Gastrocnemius medialis (tissue), 4 donors: ENCODE measurements at regions not wholly inside any gene's neighbourhood (a gene's known extent, or its start where the extent isn't known, plus 50 kb on each side); places are given as distances from the start of the nearest gene placed in this dataset.

Source experiments
- ATAC-seq, 2 donors: fragments of 150-250 bp; one replicate each; pipeline ENCODE4 v1.9.1; 2016
- DNase-seq, 2 donors: peaks; one replicate each; pipeline ENCODE4 v3.0.0-alpha.2; 2019
- H3K27ac ChIP-seq, 4 donors: fragments of 200-600 bp; sonication (generic); 1 replicate in 1 of 4; 2 replicates in 3 of 4; pipeline ENCODE4 v1.5.1; 2016 to 2018; ENCODE audit warnings: mild to moderate bottlenecking in 2 of 4, moderate library complexity in 1 of 4
- H3K27me3 ChIP-seq, 3 donors: fragments of 200-600 bp; sonication (generic) in 2 of 3; 1 replicate in 1 of 3; 2 replicates in 2 of 3; pipeline versions ENCODE4 v1.5.1 to v1.6.0; 2016 to 2019; ENCODE audit warnings: mild to moderate bottlenecking in 1 of 3, moderate library complexity in 1 of 3
- H3K36me3 ChIP-seq, 2 donors: fragments of 200-600 bp; sonication (generic) in 1 of 2; one replicate each; pipeline ENCODE4 v1.5.1; 2017 to 2018
- H3K4me1 ChIP-seq, 2 donors: fragments of 200-600 bp; sonication (generic) in 1 of 2; one replicate each; pipeline ENCODE4 v1.5.1; 2016 to 2017; ENCODE audit warnings: mild to moderate bottlenecking in 2 of 2
- H3K4me3 ChIP-seq, 4 donors: fragments of 200-600 bp; sonication (generic) in 3 of 4; 1 replicate in 1 of 4; 2 replicates in 3 of 4; pipeline ENCODE4 v1.5.1; 2016 to 2019; ENCODE audit warnings: mild to moderate bottlenecking in 2 of 4
- H3K9me3 ChIP-seq, 3 donors: fragments of 200-600 bp; sonication (generic) in 2 of 3; 1 replicate in 1 of 3; 2 replicates in 2 of 3; pipeline ENCODE4 v1.5.1; 2016 to 2019
- POLR2A ChIP-seq, 2 donors: fragments of 450-650 bp; IDR thresholded peaks; one replicate each; pipeline ENCODE4 v1.6.1; 2017; ENCODE audit warnings: antibody characterized with exemption in 2 of 2, mild to moderate bottlenecking in 2 of 2, moderate library complexity in 2 of 2
- in situ Hi-C, 4 donors: fragments of 200-750 bp; cut with MboI; loops; one replicate each; pipeline versions ENCODE4 v1.15.0 to v1.8.0; 2017; ENCODE audit warnings: low sequenced_read_pairs in 4 of 4
- intact Hi-C: fragments of 100-400 bp; cut with DNase I; formaldehyde crosslinking; loops from one replicate; pipeline ENCODE4 v1.15.1; 2023; ENCODE audit warnings: low total_unique reads
- TF ChIP-seq, protein P1 (sequence below), 5 experiments: fragments of 450-650 bp in 3 of 5; fragments of 200-600 bp in 2 of 5; sonication (generic) in 2 of 5; IDR thresholded peaks in 4 of 5; conservative IDR thresholded peaks in 1 of 5; 1 replicate in 4 of 5; 2 replicates in 1 of 5; pipeline ENCODE4 v1.5.1; 2016 to 2019; ENCODE audit warnings: antibody characterized with exemption in 5 of 5, mild to moderate bottlenecking in 3 of 5, moderate library complexity in 3 of 5

DNA sequence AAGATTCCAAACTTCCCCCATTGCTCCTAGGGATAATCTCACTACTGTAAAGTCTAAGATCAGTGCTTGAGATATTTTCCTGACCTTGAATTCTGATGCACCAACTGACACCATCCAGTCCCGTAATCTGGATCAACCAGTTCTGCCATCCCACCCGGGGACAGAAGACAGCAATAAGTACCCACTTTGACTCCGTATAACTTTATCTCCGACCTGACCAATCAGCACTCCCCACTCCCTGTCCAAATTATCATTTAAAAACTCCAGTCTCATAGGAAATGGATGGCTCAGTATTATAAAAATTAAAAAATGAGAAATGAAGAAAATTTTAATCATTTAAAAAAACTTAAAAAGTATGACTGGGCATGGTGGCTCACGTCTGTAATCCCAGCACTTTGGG lies 61.4 kb upstream of the ABCC4 start:
- H3K4me3 ChIP-seq = no peak overlapping the region
- H3K4me1 ChIP-seq = no peaks in the 10 kb centered on the region
- in situ Hi-C loops = no loop called here
- intact Hi-C loops = no loop called here
- no peaks in the 10 kb centered on the region for H3K27me3 ChIP-seq
- H3K9me3 ChIP-seq = no peaks in the 10 kb centered on the region
- no peaks in the 10 kb centered on the region for H3K36me3 ChIP-seq
- no peak for TF ChIP-seq POLR2A (IDR thresholded peaks at IDR 0.05)
- TF ChIP-seq, protein P1, sequence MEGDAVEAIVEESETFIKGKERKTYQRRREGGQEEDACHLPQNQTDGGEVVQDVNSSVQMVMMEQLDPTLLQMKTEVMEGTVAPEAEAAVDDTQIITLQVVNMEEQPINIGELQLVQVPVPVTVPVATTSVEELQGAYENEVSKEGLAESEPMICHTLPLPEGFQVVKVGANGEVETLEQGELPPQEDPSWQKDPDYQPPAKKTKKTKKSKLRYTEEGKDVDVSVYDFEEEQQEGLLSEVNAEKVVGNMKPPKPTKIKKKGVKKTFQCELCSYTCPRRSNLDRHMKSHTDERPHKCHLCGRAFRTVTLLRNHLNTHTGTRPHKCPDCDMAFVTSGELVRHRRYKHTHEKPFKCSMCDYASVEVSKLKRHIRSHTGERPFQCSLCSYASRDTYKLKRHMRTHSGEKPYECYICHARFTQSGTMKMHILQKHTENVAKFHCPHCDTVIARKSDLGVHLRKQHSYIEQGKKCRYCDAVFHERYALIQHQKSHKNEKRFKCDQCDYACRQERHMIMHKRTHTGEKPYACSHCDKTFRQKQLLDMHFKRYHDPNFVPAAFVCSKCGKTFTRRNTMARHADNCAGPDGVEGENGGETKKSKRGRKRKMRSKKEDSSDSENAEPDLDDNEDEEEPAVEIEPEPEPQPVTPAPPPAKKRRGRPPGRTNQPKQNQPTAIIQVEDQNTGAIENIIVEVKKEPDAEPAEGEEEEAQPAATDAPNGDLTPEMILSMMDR (IDR thresholded peaks at IDR 0.05 in 4 of 5, conservative IDR thresholded peaks at IDR 0.05 in 1 of 5) = no peak
- DNase-seq = no peak
- H3K27ac ChIP-seq = no peak overlapping the region
- ATAC-seq = no peak

GRCh38 chr13:95367309-95367843 lies 66.1 kb upstream of the ABCC4 start:
- intact Hi-C loops = no loop called here
- in situ Hi-C loops = no loop called here
- H3K4me3 ChIP-seq = no peak overlapping the region
- H3K9me3 ChIP-seq = no peaks in the 10 kb centered on the region
- H3K27me3 ChIP-seq = no peaks in the 10 kb centered on the region
- DNase-seq (no peak), ATAC-seq (no peak)
- no peak overlapping the region for H3K27ac ChIP-seq
- H3K4me1 ChIP-seq = no peaks in the 10 kb centered on the region
- TF ChIP-seq, protein P1 (IDR thresholded peaks at IDR 0.05 in 4 of 5, conservative IDR thresholded peaks at IDR 0.05 in 1 of 5) = no peak
- no peak for TF ChIP-seq POLR2A (IDR thresholded peaks at IDR 0.05)
- H3K36me3 ChIP-seq = no peaks in the 10 kb centered on the region

DNA sequence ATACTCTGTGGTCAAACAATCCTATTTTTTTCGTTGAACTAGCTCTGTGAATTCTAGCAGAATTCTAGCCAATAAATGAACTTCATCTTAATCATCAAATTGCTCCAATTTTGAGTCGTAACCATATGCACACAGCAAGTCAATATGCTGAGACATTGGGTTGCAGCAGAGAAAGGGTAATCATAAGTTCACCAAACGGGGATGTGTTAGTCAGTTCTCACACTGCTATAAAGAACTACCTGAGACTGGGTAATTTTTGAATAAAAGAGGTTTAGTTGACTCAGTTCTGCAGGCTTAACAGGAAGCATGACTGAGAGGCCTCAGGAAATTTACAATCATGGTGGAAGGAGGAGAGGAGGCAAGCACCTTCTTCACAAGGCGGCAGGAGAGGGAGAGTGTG lies 67.7 kb upstream of the ABCC4 start:
- in situ Hi-C loops = no loop called here

DNA sequence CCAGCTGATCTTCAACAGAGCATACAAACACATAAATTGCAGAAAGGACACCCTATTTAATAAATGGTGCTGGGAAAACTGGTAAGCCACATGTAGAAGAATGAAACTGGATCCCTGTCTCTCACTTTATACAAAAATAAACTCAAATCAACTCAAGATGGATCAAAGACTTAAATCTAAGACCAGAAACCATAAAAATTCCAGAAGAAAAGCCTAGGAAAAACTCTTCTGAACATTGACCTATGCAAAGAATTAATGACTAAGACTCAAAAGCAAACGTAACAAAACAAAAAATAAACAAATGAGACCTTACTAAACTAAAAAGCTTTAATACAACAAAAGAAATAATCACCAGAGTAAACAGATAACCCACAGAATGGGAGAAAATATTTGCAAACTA lies 74.5 kb upstream of the ABCC4 start:
- H3K4me3 ChIP-seq = no peak overlapping the region
- H3K27me3 ChIP-seq = no peaks in the 10 kb centered on the region
- intact Hi-C loops = no loop called here
- H3K27ac ChIP-seq = no peak overlapping the region
- no peaks in the 10 kb centered on the region for H3K36me3 ChIP-seq
- peaks cover 17% of the 10 kb centered on the region in 2 donors for H3K4me1 ChIP-seq
- H3K9me3 ChIP-seq = no peaks in the 10 kb centered on the region
- in situ Hi-C loops = no loop called here
- DNase-seq = no peak
- TF ChIP-seq POLR2A (IDR thresholded peaks at IDR 0.05) = no peak
- TF ChIP-seq, protein P1 (IDR thresholded peaks at IDR 0.05 in 4 of 5, conservative IDR thresholded peaks at IDR 0.05 in 1 of 5) = no peak
- ATAC-seq = no peak

More for the DNA sequence above, 67.7 kb upstream of the ABCC4 start:
- no peak for ATAC-seq
- no peak overlapping the region for H3K4me3 ChIP-seq
- H3K9me3 ChIP-seq = no peaks in the 10 kb centered on the region
- no peak for TF ChIP-seq POLR2A (IDR thresholded peaks at IDR 0.05)
- TF ChIP-seq, protein P1 (IDR thresholded peaks at IDR 0.05 in 4 of 5, conservative IDR thresholded peaks at IDR 0.05 in 1 of 5) = no peak
- intact Hi-C loops = no loop called here
- no peaks in the 10 kb centered on the region for H3K36me3 ChIP-seq
- H3K27ac ChIP-seq = no peak overlapping the region
- no peaks in the 10 kb centered on the region for H3K4me1 ChIP-seq
- no peak for DNase-seq
- H3K27me3 ChIP-seq = no peaks in the 10 kb centered on the region

DNA sequence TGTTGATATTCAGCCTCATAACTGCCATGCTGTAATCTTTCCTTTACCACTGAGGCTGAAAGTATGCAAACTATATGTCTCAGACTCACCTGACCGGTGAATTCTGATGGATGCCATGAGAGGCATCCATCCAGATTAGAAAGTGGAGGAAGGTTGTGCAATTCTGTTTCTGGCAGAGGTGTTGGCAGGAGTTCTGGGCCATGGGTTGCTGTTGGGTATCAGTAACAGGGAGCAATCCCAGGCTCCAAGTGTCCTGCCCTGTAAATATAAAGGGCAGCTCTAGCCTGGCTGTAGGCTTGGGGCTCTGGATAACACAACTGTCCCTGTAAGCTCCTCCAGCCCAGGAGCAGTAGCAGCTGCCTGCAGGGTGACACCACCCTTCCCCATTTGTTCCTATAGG lies 77.4 kb upstream of the ABCC4 start:
- Histone ChIP-seq H3K27me3 (no peaks in the 10 kb centered on the region), H3K27ac (peak overlapping the region; percentile 63 to 84 (median 76)), H3K4me1 (peaks cover 17 to 22% of the 10 kb centered on the region in 2 donors), H3K4me3 (no peak overlapping the region), H3K9me3 (no peaks in the 10 kb centered on the region), H3K36me3 (no peaks in the 10 kb centered on the region)
- intact Hi-C loops = no loop called here
- TF ChIP-seq, protein P1 (IDR thresholded peaks at IDR 0.05 in 4 of 5, conservative IDR thresholded peaks at IDR 0.05 in 1 of 5) = no peak
- peak; percentile 89 to 92 for ATAC-seq
- DNase-seq = peak; percentile 76 to 87
- in situ Hi-C loops = no loop called here
